NB4 (cell line): ENCODE measurements at regions not wholly inside any gene's neighbourhood (a gene's known extent, or its start where the extent isn't known, plus 50 kb on each side); places are given as distances from the start of the nearest gene placed in this dataset.

Experiments used
- DNase-seq: peaks from one replicate; pipeline ENCODE4 v3.0.0; 2010; ENCODE audit warnings: low read depth
- H3K4me3 ChIP-seq: one replicate; pipeline ENCODE4 v1.5.1; 2011; ENCODE audit warnings: mild to moderate bottlenecking, low read depth, low read length, moderate library complexity
- CTCF ChIP-seq: IDR thresholded peaks from one replicate; pipeline ENCODE4 v1.5.1; 2012; ENCODE audit warnings: low read depth, low read length
- MAX ChIP-seq: IDR thresholded peaks from 2 replicates; pipeline ENCODE4 v1.6.1; 2011; ENCODE audit warnings: low read depth, low read length
- MYC ChIP-seq: IDR thresholded peaks from 2 replicates; pipeline ENCODE4 v1.6.1; 2011; ENCODE audit warnings: low read depth, low read length
- POLR2A ChIP-seq: IDR thresholded peaks from 2 replicates; pipeline ENCODE4 v1.6.1; 2011; ENCODE audit warnings: mild to moderate bottlenecking; ENCODE audit not compliant: insufficient read length; ENCODE audit errors: extremely low read depth

GRCh38 chr7:112868609-112869008 is 78.4 kb upstream of the TMEM168 start:
- no peak overlapping the region for H3K4me3 ChIP-seq
- DNase-seq, result no peak
- TF ChIP-seq MYC (no peak), MAX (no peak), POLR2A (no peak), CTCF (no peak)

GRCh38 chr7:112866424-112866823 is 76.2 kb upstream of the TMEM168 start:
- TF ChIP-seq MAX (no peak), CTCF (no peak), MYC (no peak), POLR2A (no peak)
- no peak overlapping the region for H3K4me3 ChIP-seq
- DNase-seq, result no peak

GRCh38 chr7:112864380-112864779 is 74.2 kb upstream of the TMEM168 start:
- TF ChIP-seq CTCF (no peak), POLR2A (no peak), MYC (no peak), MAX (no peak)
- no peak overlapping the region for H3K4me3 ChIP-seq
- no peak for DNase-seq

GRCh38 chr7:112858838-112859237 is 68.6 kb upstream of the TMEM168 start:
- no peak for TF ChIP-seq MAX
- TF ChIP-seq CTCF, result no peak
- no peak for TF ChIP-seq MYC
- no peak for TF ChIP-seq POLR2A
- no peak for DNase-seq
- H3K4me3 ChIP-seq, result no peak overlapping the region

GRCh38 chr7:112855227-112855626 is 65.0 kb upstream of the TMEM168 start:
- TF ChIP-seq POLR2A (no peak), MAX (no peak), MYC (no peak), CTCF (no peak)
- DNase-seq, result no peak

GRCh38 chr7:112854169-112854568 is 64.0 kb upstream of the TMEM168 start:
- H3K4me3 ChIP-seq, result no peak overlapping the region
- DNase-seq, result no peak
- no peak for TF ChIP-seq MAX

More at GRCh38 chr7:112855227-112855626, 65.0 kb upstream of the TMEM168 start:
- H3K4me3 ChIP-seq, result no peak overlapping the region
